NT2/D1 (cell line): ENCODE measurements at regions not wholly inside any gene's neighbourhood (a gene's known extent, or its start where the extent isn't known, plus 50 kb on each side); places are given as distances from the start of the nearest gene placed in this dataset.

Experiments
- DNase-seq: peaks from one replicate; pipeline ENCODE4 v3.0.0-alpha.2; 2011; ENCODE audit warnings: low read depth, low spot score
- H3K27me3 ChIP-seq: 2 replicates; pipeline ENCODE4 v1.6.0; 2011; ENCODE audit warnings: mild to moderate bottlenecking; ENCODE audit not compliant: insufficient read length, insufficient read depth
- H3K36me3 ChIP-seq: 2 replicates; pipeline ENCODE4 v1.6.1; 2011; ENCODE audit warnings: mild to moderate bottlenecking, low read length, mixed read lengths; ENCODE audit not compliant: insufficient read depth, insufficient read length
- H3K4me1 ChIP-seq: 2 replicates; pipeline ENCODE4 v1.5.1; 2011; ENCODE audit not compliant: insufficient read depth, insufficient read length
- H3K4me3 ChIP-seq: 2 replicates; pipeline ENCODE4 v1.5.1; 2011; ENCODE audit warnings: low read depth; ENCODE audit not compliant: insufficient read length
- H3K9ac ChIP-seq: 2 replicates; pipeline ENCODE4 v1.6.0; 2011; ENCODE audit warnings: low read depth; ENCODE audit not compliant: insufficient read length
- H3K9me3 ChIP-seq: 2 replicates; pipeline ENCODE4 v1.5.1; 2011; ENCODE audit warnings: mild to moderate bottlenecking, low read length; ENCODE audit not compliant: insufficient read depth
- SUZ12 ChIP-seq: IDR thresholded peaks from 2 replicates; pipeline ENCODE4 v1.6.1; 2011; ENCODE audit not compliant: insufficient read length, insufficient read depth; ENCODE audit errors: extremely low read depth
- YY1 ChIP-seq: IDR thresholded peaks from 2 replicates; pipeline ENCODE4 v1.6.1; 2011; ENCODE audit not compliant: insufficient read length, insufficient read depth
- ZNF274 ChIP-seq: IDR thresholded peaks from 2 replicates; pipeline ENCODE4 v1.6.1; 2011; ENCODE audit warnings: mild to moderate bottlenecking, low read depth, low read length

- H3K27me3 ChIP-seq, result no peaks in the 10 kb centered on the region
- H3K4me1 ChIP-seq, result peaks cover 8% of the 10 kb centered on the region
- no peak for DNase-seq
- H3K9ac ChIP-seq, result no peak overlapping the region
- peaks cover 3% of the 10 kb centered on the region for H3K36me3 ChIP-seq
- no peak overlapping the region for H3K4me3 ChIP-seq
- TF ChIP-seq ZNF274, result no peak
- no peak for TF ChIP-seq YY1
- TF ChIP-seq SUZ12, result no peak
- peaks cover 4% of the 10 kb centered on the region; the same call in 1 of the 2 replicates for H3K9me3 ChIP-seq
Observed at GRCh38 chr15:81754078-81754477, 291.7 kb downstream of the MEX3B start.

GRCh38 chr15:81752974-81753373 is 292.8 kb downstream of the MEX3B start:
- DNase-seq, result no peak

GRCh38 chr15:81752546-81752942 is 293.3 kb downstream of the MEX3B start:
- TF ChIP-seq SUZ12 (no peak), ZNF274 (no peak), YY1 (no peak)
- Histone ChIP-seq H3K9ac (no peak overlapping the region), H3K4me1 (peaks cover 8% of the 10 kb centered on the region), H3K9me3 (no peaks in the 10 kb centered on the region), H3K36me3 (peaks cover 3% of the 10 kb centered on the region), H3K4me3 (no peak overlapping the region), H3K27me3 (no peaks in the 10 kb centered on the region)
- DNase-seq, result no peak

More at GRCh38 chr15:81752974-81753373, 292.8 kb downstream of the MEX3B start:
- Histone ChIP-seq H3K4me1 (peaks cover 8% of the 10 kb centered on the region), H3K4me3 (no peak overlapping the region), H3K36me3 (peaks cover 3% of the 10 kb centered on the region), H3K9ac (no peak overlapping the region), H3K27me3 (no peaks in the 10 kb centered on the region), H3K9me3 (no peaks in the 10 kb centered on the region)
- TF ChIP-seq ZNF274, result no peak
- TF ChIP-seq YY1, result no peak
- no peak for TF ChIP-seq SUZ12

- H3K36me3 ChIP-seq, result peaks cover 3% of the 10 kb centered on the region
- no peak for TF ChIP-seq SUZ12
- TF ChIP-seq YY1, result no peak
- no peak for TF ChIP-seq ZNF274
- H3K9ac ChIP-seq, result no peak overlapping the region
- DNase-seq, result no peak
- H3K9me3 ChIP-seq, result no peaks in the 10 kb centered on the region
- H3K4me3 ChIP-seq, result no peak overlapping the region
- peaks cover 8% of the 10 kb centered on the region for H3K4me1 ChIP-seq
- no peaks in the 10 kb centered on the region for H3K27me3 ChIP-seq
Observed at GRCh38 chr15:81751816-81752545, 293.8 kb downstream of the MEX3B start.

- Histone ChIP-seq H3K9me3 (no peaks in the 10 kb centered on the region), H3K4me1 (peaks cover 8% of the 10 kb centered on the region), H3K36me3 (no peaks in the 10 kb centered on the region), H3K9ac (no peak overlapping the region), H3K27me3 (no peaks in the 10 kb centered on the region), H3K4me3 (no peak overlapping the region)
- DNase-seq, result no peak
- no peak for TF ChIP-seq ZNF274
Observed at GRCh38 chr15:81751256-81751655, 294.6 kb downstream of the MEX3B start.

GRCh38 chr15:81749716-81750375 is 296.0 kb downstream of the MEX3B start:
- H3K36me3 ChIP-seq, result no peaks in the 10 kb centered on the region
- peaks cover 4% of the 10 kb centered on the region for H3K4me1 ChIP-seq
- no peak overlapping the region for H3K9ac ChIP-seq
- no peaks in the 10 kb centered on the region for H3K27me3 ChIP-seq
- H3K9me3 ChIP-seq, result no peaks in the 10 kb centered on the region
- no peak overlapping the region for H3K4me3 ChIP-seq
- DNase-seq, result no peak
- TF ChIP-seq ZNF274 (no peak), SUZ12 (no peak), YY1 (no peak)

- H3K4me3 ChIP-seq, result no peak overlapping the region
- DNase-seq, result no peak
Observed at GRCh38 chr15:81747482-81747881, 298.3 kb downstream of the MEX3B start.

More at GRCh38 chr15:81747482-81747881, 298.3 kb downstream of the MEX3B start:
- Histone ChIP-seq H3K9ac (no peak overlapping the region), H3K27me3 (no peaks in the 10 kb centered on the region), H3K36me3 (no peaks in the 10 kb centered on the region), H3K9me3 (no peaks in the 10 kb centered on the region), H3K4me1 (no peaks in the 10 kb centered on the region)
- no peak for TF ChIP-seq YY1
- no peak for TF ChIP-seq SUZ12
- TF ChIP-seq ZNF274, result no peak
